ENCODE measurements at regions not wholly inside any gene's neighbourhood (a gene's known extent, or its start where the extent isn't known, plus 50 kb on each side); places are given as distances from the start of the nearest gene placed in this dataset.

DNA sequence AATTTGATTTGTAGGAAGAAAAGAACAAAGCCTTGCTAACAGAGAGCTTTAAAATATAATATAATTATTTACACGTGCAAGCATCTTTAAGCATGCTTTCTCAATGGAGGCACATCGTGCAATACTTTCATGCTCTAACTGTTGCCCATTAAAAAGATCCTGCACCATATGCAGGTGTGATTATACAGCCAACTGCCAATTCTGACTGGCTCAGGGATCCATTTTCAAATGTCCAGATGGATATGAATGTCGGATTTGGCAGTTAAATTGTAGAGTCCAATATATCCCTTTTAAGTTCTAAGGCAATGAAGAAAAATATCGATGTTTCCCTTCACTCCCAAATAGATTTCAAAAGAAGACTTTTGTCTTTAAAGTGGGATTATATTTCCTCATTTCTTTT, 416.4 kb upstream of the CD180 start:
- TF ChIP-seq CTCF (IDR thresholded peaks at IDR 0.05; ENCODE audit: low read depth, low read length, poor library complexity, severe bottlenecking) (no peak), EZH2phosphoT487 (IDR thresholded peaks at IDR 0.05; ENCODE audit: borderline replicate concordance, low read length) (no peak)

All from DOHH2 (cell line).